Fibroblast of lung (primary cell): ENCODE measurements at regions not wholly inside any gene's neighbourhood (a gene's known extent, or its start where the extent isn't known, plus 50 kb on each side); places are given as distances from the start of the nearest gene placed in this dataset.

Source experiments
- DNase-seq, 2 donors: peaks; one replicate each; pipeline versions ENCODE4 v3.0.0 to v3.0.0-alpha.2; 2010; ENCODE audit warnings: low read depth in 2 of 2
- H2AFZ ChIP-seq: 2 replicates; pipeline ENCODE4 v1.5.1; 2012; ENCODE audit warnings: low read length, control low read depth, inconsistent platforms
- H3K27ac ChIP-seq: 2 replicates; pipeline ENCODE4 v1.5.1; 2011; ENCODE audit warnings: low read length, control low read depth; ENCODE audit not compliant: insufficient read depth
- H3K27me3 ChIP-seq: 2 replicates; pipeline ENCODE4 v1.5.1; 2011; ENCODE audit warnings: mild to moderate bottlenecking, low read length; ENCODE audit not compliant: control insufficient read depth, insufficient read depth
- H3K36me3 ChIP-seq: 2 replicates; pipeline ENCODE4 v1.5.1; 2011; ENCODE audit warnings: low read length; ENCODE audit not compliant: control insufficient read depth, insufficient read depth
- H3K4me1 ChIP-seq: 2 replicates; pipeline ENCODE4 v1.5.1; 2011; ENCODE audit warnings: low read length; ENCODE audit not compliant: control insufficient read depth, insufficient read depth; ENCODE audit errors: extremely low read depth
- H3K4me2 ChIP-seq: 2 replicates; pipeline ENCODE4 v1.5.1; 2011; ENCODE audit warnings: low read length, control low read depth; ENCODE audit not compliant: insufficient read depth; ENCODE audit errors: extremely low read depth
- H3K4me3 ChIP-seq, 4 experiments: fragments of 200-600 bp in 1 of 4; sonication (generic) in 1 of 4; replicated peaks in 1 of 4; 2 replicates each; pipeline ENCODE4 v1.5.1; 2011 to 2016; ENCODE audit warnings: low read length in 4 of 4, low read depth in 3 of 4, mild to moderate bottlenecking in 3 of 4, control low read depth in 2 of 4, inconsistent platforms in 1 of 4, mixed read lengths in 1 of 4; ENCODE audit not compliant: insufficient read depth in 1 of 4; ENCODE audit errors: control extremely low read depth in 1 of 4
- H3K79me2 ChIP-seq: 2 replicates; pipeline ENCODE4 v1.5.1; 2012; ENCODE audit warnings: mild to moderate bottlenecking, low read length, inconsistent platforms; ENCODE audit not compliant: control insufficient read depth, insufficient read depth
- H3K9ac ChIP-seq: 2 replicates; pipeline ENCODE4 v1.5.1; 2011; ENCODE audit warnings: mild to moderate bottlenecking, low read length, control low read depth; ENCODE audit not compliant: insufficient read depth
- H3K9me3 ChIP-seq: 2 replicates; pipeline ENCODE4 v1.5.1; 2012; ENCODE audit warnings: low read depth, low read length; ENCODE audit not compliant: control insufficient read depth, insufficient read depth
- H4K20me1 ChIP-seq: 2 replicates; pipeline ENCODE4 v1.5.1; 2011; ENCODE audit warnings: low read length; ENCODE audit not compliant: control insufficient read depth, insufficient read depth; ENCODE audit errors: extremely low read depth
- CTCF ChIP-seq, 2 donors: IDR thresholded peaks in 1 of 2; conservative IDR thresholded peaks in 1 of 2; 1 replicate in 1 of 2; 2 replicates in 1 of 2; pipeline ENCODE4 v1.5.1; 2011 to 2012; ENCODE audit warnings: low read length in 2 of 2, control low read depth in 1 of 2, inconsistent platforms in 1 of 2, low read depth in 1 of 2, mild to moderate bottlenecking in 1 of 2
- EZH2 ChIP-seq: IDR thresholded peaks from 2 replicates; pipeline ENCODE4 v1.5.1; 2012; ENCODE audit warnings: low read length, control low read depth, mild to moderate bottlenecking; ENCODE audit errors: missing control alignments

- no peaks in the 10 kb centered on the region for H3K36me3 ChIP-seq
- no peak for TF ChIP-seq EZH2
- no peak for TF ChIP-seq CTCF (conservative IDR thresholded peaks at IDR 0.05 in 1 of 2, IDR thresholded peaks at IDR 0.05 in 1 of 2; ENCODE audit: low read depth in 1 of 2, low read length in 2 of 2)
- H3K4me1 ChIP-seq: no peaks in the 10 kb centered on the region
- H3K27me3 ChIP-seq: no peaks in the 10 kb centered on the region
- H3K9me3 ChIP-seq: no peaks in the 10 kb centered on the region
- H2AFZ ChIP-seq: no peak overlapping the region
- no peak for DNase-seq
- no peak overlapping the region for H3K4me3 ChIP-seq
- H3K4me2 ChIP-seq: no peak overlapping the region
- H3K9ac ChIP-seq: no peak overlapping the region
- no peaks in the 10 kb centered on the region for H4K20me1 ChIP-seq
- no peak overlapping the region for H3K27ac ChIP-seq
- no peaks in the 10 kb centered on the region for H3K79me2 ChIP-seq
Observed at GRCh38 chr9:31824860-31825259, 559.6 kb upstream of the ACO1 start.

GRCh38 chr9:31837211-31837610, 547.2 kb upstream of the ACO1 start:
- DNase-seq: no peak
- Histone ChIP-seq H2AFZ (no peak overlapping the region), H3K27me3 (no peaks in the 10 kb centered on the region), H3K9ac (no peak overlapping the region), H3K36me3 (no peaks in the 10 kb centered on the region), H3K79me2 (no peaks in the 10 kb centered on the region), H4K20me1 (no peaks in the 10 kb centered on the region), H3K4me2 (no peak overlapping the region), H3K9me3 (no peaks in the 10 kb centered on the region), H3K4me3 (no peak overlapping the region), H3K27ac (no peak overlapping the region), H3K4me1 (no peaks in the 10 kb centered on the region)
- TF ChIP-seq EZH2: no peak

GRCh38 chr9:31839273-31839672, 545.2 kb upstream of the ACO1 start:
- H3K9ac ChIP-seq: no peak overlapping the region
- no peak for DNase-seq

More at GRCh38 chr9:31839273-31839672, 545.2 kb upstream of the ACO1 start:
- Histone ChIP-seq H3K27me3 (no peaks in the 10 kb centered on the region), H4K20me1 (no peaks in the 10 kb centered on the region), H2AFZ (no peak overlapping the region), H3K9me3 (no peaks in the 10 kb centered on the region), H3K36me3 (no peaks in the 10 kb centered on the region), H3K4me3 (no peak overlapping the region), H3K4me2 (no peak overlapping the region), H3K4me1 (no peaks in the 10 kb centered on the region), H3K79me2 (no peaks in the 10 kb centered on the region), H3K27ac (no peak overlapping the region)
- no peak for TF ChIP-seq CTCF (conservative IDR thresholded peaks at IDR 0.05 in 1 of 2, IDR thresholded peaks at IDR 0.05 in 1 of 2; ENCODE audit: low read depth in 1 of 2, low read length in 2 of 2)
